Immature natural killer cell (primary cell): ENCODE measurements at regions not wholly inside any gene's neighbourhood (a gene's known extent, or its start where the extent isn't known, plus 50 kb on each side); places are given as distances from the start of the nearest gene placed in this dataset.

ENCODE experiments used
- DNase-seq, 3 donors: peaks; one replicate each; pipeline ENCODE4 v3.0.0; 2022; ENCODE audit warnings: mixed read lengths in 1 of 3
- H3K27ac Mint-ChIP-seq, 6 donors: one replicate each; pipeline ENCODE4 v1.8.0; 2020; ENCODE audit warnings: mixed read lengths in 6 of 6, mild to moderate bottlenecking in 5 of 6, inconsistent platforms in 4 of 6, moderate library complexity in 3 of 6
- H3K27me3 Mint-ChIP-seq, 3 donors: one replicate each; pipeline ENCODE4 v1.8.0; 2020 to 2021; ENCODE audit warnings: low read depth in 3 of 3, mild to moderate bottlenecking in 3 of 3, mixed read lengths in 3 of 3, moderate library complexity in 3 of 3, inconsistent platforms in 1 of 3
- H3K36me3 Mint-ChIP-seq, 3 donors: one replicate each; pipeline ENCODE4 v1.8.0; 2020; ENCODE audit warnings: mixed read lengths in 3 of 3, inconsistent platforms in 2 of 3, mild to moderate bottlenecking in 2 of 3
- H3K4me1 Mint-ChIP-seq, 2 donors: one replicate each; pipeline ENCODE4 v1.8.0; 2020; ENCODE audit warnings: inconsistent platforms in 2 of 2, mild to moderate bottlenecking in 2 of 2, mixed read lengths in 2 of 2, moderate library complexity in 1 of 2
- H3K4me3 Mint-ChIP-seq, 5 donors: one replicate each; pipeline ENCODE4 v1.8.0; 2020; ENCODE audit warnings: mild to moderate bottlenecking in 5 of 5, mixed read lengths in 5 of 5, inconsistent platforms in 3 of 5, moderate library complexity in 3 of 5
- H3K9me3 Mint-ChIP-seq, 6 donors: one replicate each; pipeline ENCODE4 v1.8.0; 2020; ENCODE audit warnings: mild to moderate bottlenecking in 6 of 6, mixed read lengths in 6 of 6, inconsistent platforms in 4 of 6, moderate library complexity in 3 of 6

- Mint-ChIP-seq H3K36me3 (no peaks in the 10 kb centered on the region), H3K27me3 (peaks cover 2 to 3% (median 2%) of the 10 kb centered on the region in 3 donors), H3K4me3 (no peak overlapping the region), H3K27ac (no peak overlapping the region), H3K9me3 (no peaks in the 10 kb centered on the region), H3K4me1 (no peaks in the 10 kb centered on the region)
- DNase-seq: no peak
These were observed 569.3 kb downstream of the BRD1 start for GRCh38 chr22:49258107-49259010.

- H3K36me3 Mint-ChIP-seq: no peaks in the 10 kb centered on the region
- no peak for DNase-seq
- no peaks in the 10 kb centered on the region for H3K4me1 Mint-ChIP-seq
- peaks cover 2 to 3% (median 2%) of the 10 kb centered on the region in 3 donors for H3K27me3 Mint-ChIP-seq
- H3K27ac Mint-ChIP-seq: no peak overlapping the region
- no peak overlapping the region for H3K4me3 Mint-ChIP-seq
- H3K9me3 Mint-ChIP-seq: no peaks in the 10 kb centered on the region
These were observed 570.1 kb downstream of the BRD1 start for GRCh38 chr22:49257551-49257961.

- H3K4me3 Mint-ChIP-seq: no peak overlapping the region
- DNase-seq: no peak
- no peak overlapping the region for H3K27ac Mint-ChIP-seq
- peaks cover 3 to 6% (median 3%) of the 10 kb centered on the region in 3 donors for H3K27me3 Mint-ChIP-seq
- no peaks in the 10 kb centered on the region for H3K36me3 Mint-ChIP-seq
- H3K4me1 Mint-ChIP-seq: no peaks in the 10 kb centered on the region
- peaks cover 0 to 1% (median 0%) of the 10 kb centered on the region in 6 donors for H3K9me3 Mint-ChIP-seq
These were observed 571.8 kb downstream of the BRD1 start for GRCh38 chr22:49255741-49256318.

- H3K4me1 Mint-ChIP-seq: no peaks in the 10 kb centered on the region
- peaks cover 1 to 6% (median 3%) of the 10 kb centered on the region in 3 donors for H3K27me3 Mint-ChIP-seq
- H3K9me3 Mint-ChIP-seq: peaks cover 0 to 1% (median 0%) of the 10 kb centered on the region in 6 donors
- no peak overlapping the region for H3K27ac Mint-ChIP-seq
- no peak for DNase-seq
- H3K36me3 Mint-ChIP-seq: no peaks in the 10 kb centered on the region
- H3K4me3 Mint-ChIP-seq: no peak overlapping the region
These were observed 572.5 kb downstream of the BRD1 start for GRCh38 chr22:49255154-49255553.

GRCh38 chr22:49253656-49254055 is 574.0 kb downstream of the BRD1 start:
- Mint-ChIP-seq H3K4me1 (no peaks in the 10 kb centered on the region), H3K27me3 (peaks cover 3 to 6% (median 5%) of the 10 kb centered on the region in 3 donors), H3K4me3 (no peak overlapping the region), H3K27ac (no peak overlapping the region), H3K36me3 (no peaks in the 10 kb centered on the region), H3K9me3 (peaks cover 0 to 1% (median 0%) of the 10 kb centered on the region in 6 donors)
- no peak for DNase-seq

GRCh38 chr22:49251371-49251770 is 576.3 kb downstream of the BRD1 start:
- Mint-ChIP-seq H3K36me3 (no peaks in the 10 kb centered on the region), H3K9me3 (peaks cover 0 to 1% (median 0%) of the 10 kb centered on the region in 6 donors), H3K27ac (no peak overlapping the region), H3K4me1 (no peaks in the 10 kb centered on the region), H3K4me3 (no peak overlapping the region), H3K27me3 (peaks cover 5 to 8% (median 7%) of the 10 kb centered on the region in 3 donors)
- DNase-seq: no peak

- Mint-ChIP-seq H3K4me3 (no peak overlapping the region), H3K36me3 (no peaks in the 10 kb centered on the region), H3K4me1 (no peaks in the 10 kb centered on the region), H3K27me3 (peaks cover 3 to 7% (median 5%) of the 10 kb centered on the region in 3 donors), H3K9me3 (peaks cover 0 to 1% (median 0%) of the 10 kb centered on the region in 6 donors), H3K27ac (no peak overlapping the region)
- no peak for DNase-seq
These were observed 580.3 kb downstream of the BRD1 start for GRCh38 chr22:49247194-49247924.

- H3K36me3 Mint-ChIP-seq: no peaks in the 10 kb centered on the region
- no peak for DNase-seq
- no peaks in the 10 kb centered on the region for H3K9me3 Mint-ChIP-seq
- no peaks in the 10 kb centered on the region for H3K4me1 Mint-ChIP-seq
- no peak overlapping the region for H3K4me3 Mint-ChIP-seq
- H3K27ac Mint-ChIP-seq: no peak overlapping the region
- peaks cover 4 to 7% (median 5%) of the 10 kb centered on the region in 3 donors for H3K27me3 Mint-ChIP-seq
These were observed 582.9 kb downstream of the BRD1 start for GRCh38 chr22:49244466-49245420.

GRCh38 chr22:49243965-49244364 is 583.7 kb downstream of the BRD1 start:
- Mint-ChIP-seq H3K4me1 (no peaks in the 10 kb centered on the region), H3K27me3 (peaks cover 4 to 7% (median 5%) of the 10 kb centered on the region in 3 donors), H3K9me3 (no peaks in the 10 kb centered on the region), H3K36me3 (no peaks in the 10 kb centered on the region), H3K27ac (no peak overlapping the region), H3K4me3 (no peak overlapping the region)
- no peak for DNase-seq

- H3K27ac Mint-ChIP-seq: no peak overlapping the region
- H3K27me3 Mint-ChIP-seq: peaks cover 2 to 4% (median 3%) of the 10 kb centered on the region in 3 donors
- no peak for DNase-seq
- H3K4me1 Mint-ChIP-seq: no peaks in the 10 kb centered on the region
- H3K9me3 Mint-ChIP-seq: no peaks in the 10 kb centered on the region
- no peaks in the 10 kb centered on the region for H3K36me3 Mint-ChIP-seq
- H3K4me3 Mint-ChIP-seq: no peak overlapping the region
These were observed 584.3 kb downstream of the BRD1 start for GRCh38 chr22:49243335-49243734.

- Mint-ChIP-seq H3K4me1 (no peaks in the 10 kb centered on the region), H3K36me3 (no peaks in the 10 kb centered on the region), H3K4me3 (no peak overlapping the region), H3K27me3 (peaks cover 2 to 4% (median 3%) of the 10 kb centered on the region in 3 donors), H3K9me3 (no peaks in the 10 kb centered on the region), H3K27ac (no peak overlapping the region)
- DNase-seq: no peak
These were observed 585.2 kb downstream of the BRD1 start for GRCh38 chr22:49242480-49242879.

- no peak for DNase-seq
- H3K4me3 Mint-ChIP-seq: no peak overlapping the region
- no peak overlapping the region for H3K27ac Mint-ChIP-seq
- peaks cover 0 to 3% (median 2%) of the 10 kb centered on the region in 3 donors for H3K27me3 Mint-ChIP-seq
- no peaks in the 10 kb centered on the region for H3K4me1 Mint-ChIP-seq
- no peaks in the 10 kb centered on the region for H3K9me3 Mint-ChIP-seq
- H3K36me3 Mint-ChIP-seq: no peaks in the 10 kb centered on the region
These were observed 586.4 kb downstream of the BRD1 start for GRCh38 chr22:49241174-49241851.

GRCh38 chr22:49240472-49240871 is 587.2 kb downstream of the BRD1 start:
- H3K4me3 Mint-ChIP-seq: no peak overlapping the region
- H3K36me3 Mint-ChIP-seq: no peaks in the 10 kb centered on the region
- H3K27me3 Mint-ChIP-seq: peaks cover 0 to 3% (median 2%) of the 10 kb centered on the region in 3 donors
- no peaks in the 10 kb centered on the region for H3K9me3 Mint-ChIP-seq
- no peak overlapping the region for H3K27ac Mint-ChIP-seq
- DNase-seq: no peak
- no peaks in the 10 kb centered on the region for H3K4me1 Mint-ChIP-seq
